Nephron (organoid): ENCODE measurements at regions not wholly inside any gene's neighbourhood (a gene's known extent, or its start where the extent isn't known, plus 50 kb on each side); places are given as distances from the start of the nearest gene placed in this dataset.
"Not testable (repeated sequence)": the region's sequence is repeated elsewhere in the genome, so short reads cannot be mapped to it uniquely, and the experiment has no call there.

Experiments
- H3K27ac Mint-ChIP-seq, 3 experiments: 2 replicates each; pipeline ENCODE4 v1.8.0; 2020; ENCODE audit warnings: mixed read lengths in 3 of 3, mild to moderate bottlenecking in 2 of 3, moderate library complexity in 1 of 3
- H3K27me3 Mint-ChIP-seq: 2 replicates; pipeline ENCODE4 v1.8.0; 2021; ENCODE audit warnings: low read depth, mild to moderate bottlenecking, moderate library complexity, mixed read lengths
- H3K36me3 Mint-ChIP-seq: 2 replicates; pipeline ENCODE4 v1.8.0; 2020; ENCODE audit warnings: low read depth, mixed read lengths
- H3K4me1 Mint-ChIP-seq: 2 replicates; pipeline ENCODE4 v1.8.0; 2020; ENCODE audit warnings: mixed read lengths
- H3K4me3 Mint-ChIP-seq, 3 experiments: 2 replicates each; pipeline ENCODE4 v1.8.0; 2020; ENCODE audit warnings: mild to moderate bottlenecking in 3 of 3, mixed read lengths in 3 of 3, moderate library complexity in 2 of 3
- H3K9me3 Mint-ChIP-seq: 2 replicates; pipeline ENCODE4 v1.8.0; 2020; ENCODE audit warnings: mixed read lengths
- CTCF ChIP-seq, 3 experiments: fragments of 200-600 bp; sonication (generic); IDR thresholded peaks; one replicate each; pipeline ENCODE4 v1.5.0; 2021; ENCODE audit warnings: antibody characterized with exemption in 3 of 3; ENCODE audit not compliant: unreplicated experiment in 3 of 3

- no peak overlapping the region for H3K27ac Mint-ChIP-seq
- no peaks in the 10 kb centered on the region for H3K9me3 Mint-ChIP-seq
- peaks cover 9% of the 10 kb centered on the region for H3K4me1 Mint-ChIP-seq
- peaks cover 18% of the 10 kb centered on the region for H3K36me3 Mint-ChIP-seq
- no peak for TF ChIP-seq CTCF (IDR thresholded peaks at IDR 0.05; ENCODE audit: unreplicated experiment in 3 of 3)
- no peak overlapping the region for H3K4me3 Mint-ChIP-seq
- no peaks in the 10 kb centered on the region for H3K27me3 Mint-ChIP-seq
These were observed 348.0 kb downstream of the TYW1 start for GRCh38 chr7:67344481-67345193.

- no peak overlapping the region for H3K4me3 Mint-ChIP-seq
- H3K4me1 Mint-ChIP-seq = peaks cover 9% of the 10 kb centered on the region
- no peak overlapping the region for H3K27ac Mint-ChIP-seq
- no peaks in the 10 kb centered on the region for H3K27me3 Mint-ChIP-seq
- no peaks in the 10 kb centered on the region for H3K9me3 Mint-ChIP-seq
- peaks cover 12% of the 10 kb centered on the region for H3K36me3 Mint-ChIP-seq
- no peak for TF ChIP-seq CTCF (IDR thresholded peaks at IDR 0.05; ENCODE audit: unreplicated experiment in 3 of 3)
These were observed 349.5 kb downstream of the TYW1 start for GRCh38 chr7:67346126-67346525.

DNA sequence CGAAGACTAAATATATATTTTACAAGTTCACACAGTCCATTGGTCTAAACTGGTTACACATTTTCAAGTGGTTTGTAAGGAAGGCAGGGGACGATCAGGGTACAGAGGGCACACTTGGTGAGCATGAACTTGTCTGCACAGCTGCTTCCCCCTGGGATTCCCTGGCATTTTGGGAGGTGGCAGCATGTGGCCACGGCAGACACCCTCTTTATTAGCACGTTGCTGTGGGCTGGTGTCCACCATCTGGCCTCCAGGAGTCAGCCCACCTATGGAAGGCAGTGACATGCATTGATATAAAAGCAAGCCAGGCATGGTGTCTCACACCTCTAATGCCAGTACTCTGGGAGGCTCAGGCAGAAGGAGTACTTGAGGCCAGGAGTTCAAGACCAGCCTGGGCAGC lies 350.2 kb downstream of the TYW1 start:
- Mint-ChIP-seq H3K36me3 (peaks cover 10% of the 10 kb centered on the region), H3K27me3 (no peaks in the 10 kb centered on the region), H3K9me3 (no peaks in the 10 kb centered on the region), H3K27ac (no peak overlapping the region), H3K4me1 (peaks cover 9% of the 10 kb centered on the region), H3K4me3 (no peak overlapping the region)
- no peak for TF ChIP-seq CTCF (IDR thresholded peaks at IDR 0.05; ENCODE audit: unreplicated experiment in 3 of 3)

GRCh38 chr7:67348171-67348570 lies 351.5 kb downstream of the TYW1 start:
- peaks cover 12% of the 10 kb centered on the region for H3K4me1 Mint-ChIP-seq
- no peak overlapping the region for H3K4me3 Mint-ChIP-seq
- H3K9me3 Mint-ChIP-seq = no peaks in the 10 kb centered on the region
- no peaks in the 10 kb centered on the region for H3K27me3 Mint-ChIP-seq
- no peak for TF ChIP-seq CTCF (IDR thresholded peaks at IDR 0.05; ENCODE audit: unreplicated experiment in 3 of 3)
- H3K27ac Mint-ChIP-seq = no peak overlapping the region
- H3K36me3 Mint-ChIP-seq = peaks cover 11% of the 10 kb centered on the region

DNA sequence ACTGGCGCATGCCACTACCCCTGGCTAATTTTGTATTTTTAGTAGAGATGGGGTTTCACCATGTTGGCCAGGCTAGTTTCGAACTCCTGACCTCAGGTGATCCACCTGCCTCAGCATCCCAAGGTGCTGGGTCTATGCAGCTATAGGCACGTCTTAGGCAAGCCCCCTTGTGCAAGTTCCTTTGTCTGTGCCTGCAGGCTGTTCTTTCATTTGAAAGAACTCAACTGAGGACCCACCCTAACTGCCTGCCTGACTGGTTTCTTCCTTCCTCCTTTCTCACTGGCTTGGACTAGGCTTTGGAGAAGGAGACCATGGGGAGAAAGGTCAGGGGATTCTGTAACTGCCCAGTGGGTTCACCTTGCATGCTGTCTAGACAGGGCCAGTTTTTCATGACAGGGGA lies 361.0 kb downstream of the TYW1 start:
- not testable (repeated sequence) for H3K4me1 Mint-ChIP-seq, H3K36me3 Mint-ChIP-seq, H3K27ac Mint-ChIP-seq, H3K4me3 Mint-ChIP-seq, H3K27me3 Mint-ChIP-seq
- H3K9me3 Mint-ChIP-seq = peaks cover 17% of the 10 kb centered on the region

DNA sequence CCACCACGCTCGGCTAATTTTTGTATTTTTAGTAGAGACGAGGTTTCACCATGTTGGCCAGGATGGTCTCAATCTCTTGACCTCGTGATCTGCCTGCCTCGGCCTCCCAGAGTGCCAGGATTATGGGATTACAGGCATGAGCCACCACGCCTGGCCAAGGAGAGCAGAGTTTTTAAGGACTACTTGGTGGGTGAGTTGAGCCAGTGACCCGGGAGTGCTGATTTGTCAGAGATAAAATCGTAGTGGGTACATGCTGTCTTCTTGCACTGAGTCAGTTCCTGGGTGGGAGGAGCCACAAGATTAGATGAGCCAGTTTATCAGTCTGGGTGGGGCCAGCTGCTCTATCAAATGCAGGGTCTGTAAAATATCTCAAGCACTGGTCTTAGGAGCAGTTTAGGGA lies 361.7 kb downstream of the TYW1 start:
- H3K27me3 Mint-ChIP-seq, H3K36me3 Mint-ChIP-seq, H3K27ac Mint-ChIP-seq, H3K4me1 Mint-ChIP-seq, H3K4me3 Mint-ChIP-seq: not testable (repeated sequence)
- H3K9me3 Mint-ChIP-seq = peaks cover 17% of the 10 kb centered on the region

- H3K27ac Mint-ChIP-seq, H3K27me3 Mint-ChIP-seq, H3K36me3 Mint-ChIP-seq, H3K4me1 Mint-ChIP-seq, H3K4me3 Mint-ChIP-seq: not testable (repeated sequence)
- H3K9me3 Mint-ChIP-seq = peaks cover 17% of the 10 kb centered on the region
These were observed 362.1 kb downstream of the TYW1 start for GRCh38 chr7:67358738-67359137.
